PC-9 (cell line): ENCODE measurements at regions not wholly inside any gene's neighbourhood (a gene's known extent, or its start where the extent isn't known, plus 50 kb on each side); places are given as distances from the start of the nearest gene placed in this dataset.

Source experiments
- BruUV-seq: library from RNA; stranded (reverse); fragments of 400-500 nt; replicated peaks from 2 replicates; lab custom pipeline; 2021; lab: Mats Ljungman, UMichigan
- CTCF ChIA-PET: fragments of 300-600 bp; sonication (Branson Sonifier 250); formaldehyde crosslinking; loops from one replicate; lab custom pipeline; 2022; ENCODE audit warnings: antibody characterized with exemption; lab: Charles Lee
- POLR2A ChIA-PET: fragments of 300-600 bp; sonication (Branson Sonifier 250); formaldehyde crosslinking; loops from one replicate; lab custom pipeline; 2022; ENCODE audit warnings: antibody characterized with exemption; ENCODE audit not compliant: unreplicated experiment; lab: Charles Lee
- DNase-seq, 2 experiments: peaks; one replicate each; pipeline versions ENCODE4 v3.0.0 to v3.0.0-alpha.2; 2015 to 2022; ENCODE audit warnings: mixed read lengths in 1 of 2
- H2AFZ ChIP-seq: fragments of 200-600 bp; sonication (generic); 2 replicates; pipeline ENCODE4 v1.8.1; 2017; ENCODE audit warnings: antibody characterized with exemption
- H3F3A ChIP-seq: fragments of 200-600 bp; sonication (generic); 2 replicates; pipeline ENCODE4 v1.8.1; 2017; ENCODE audit warnings: antibody characterized with exemption, mild to moderate bottlenecking, low read depth; ENCODE audit not compliant: insufficient read depth
- H3K27ac ChIP-seq: fragments of 200-600 bp; sonication (generic); 2 replicates; pipeline ENCODE4 v1.6.1; 2016; ENCODE audit warnings: mixed run types
- H3K27me3 ChIP-seq: fragments of 200-600 bp; sonication (generic); 2 replicates; pipeline ENCODE4 v1.6.1; 2016; ENCODE audit warnings: low read depth, mixed run types; ENCODE audit not compliant: insufficient read depth
- H3K36me3 ChIP-seq: fragments of 200-600 bp; sonication (generic); 2 replicates; pipeline ENCODE4 v1.6.1; 2016; ENCODE audit warnings: low read depth, mixed run types
- H3K4me1 ChIP-seq: fragments of 200-600 bp; sonication (generic); replicated peaks from 2 replicates; pipeline ENCODE4 v1.6.1; 2016; ENCODE audit warnings: mixed run types; ENCODE audit not compliant: insufficient read depth
- H3K4me2 ChIP-seq: fragments of 200-600 bp; sonication (generic); 2 replicates; pipeline ENCODE4 v1.6.1; 2017; ENCODE audit warnings: mixed run types
- H3K4me3 ChIP-seq: fragments of 200-600 bp; sonication (generic); 2 replicates; pipeline ENCODE4 v1.6.1; 2016; ENCODE audit warnings: mixed run types
- H3K79me2 ChIP-seq: fragments of 200-600 bp; sonication (generic); 2 replicates; pipeline ENCODE4 v1.6.1; 2017; ENCODE audit warnings: low read depth, mixed run types
- H3K9me2 ChIP-seq: fragments of 200-600 bp; sonication (generic); 2 replicates; pipeline ENCODE4 v1.8.1; 2017; ENCODE audit warnings: mild to moderate bottlenecking; ENCODE audit not compliant: insufficient read depth
- H3K9me3 ChIP-seq: fragments of 200-600 bp; sonication (generic); 2 replicates; pipeline ENCODE4 v1.8.1; 2016; ENCODE audit warnings: low read depth; ENCODE audit not compliant: insufficient read depth
- H4K20me1 ChIP-seq: fragments of 200-600 bp; sonication (generic); 2 replicates; pipeline ENCODE4 v1.8.1; 2017; ENCODE audit not compliant: insufficient read depth
- EZH2 ChIP-seq: fragments of 200-600 bp; sonication (generic); IDR thresholded peaks from 2 replicates; pipeline ENCODE4 v1.8.0; 2017; ENCODE audit warnings: antibody characterized with exemption, low read depth
- intact Hi-C: fragments of 100-400 bp; cut with micrococcal nuclease; formaldehyde crosslinking; loops from one replicate; pipeline ENCODE4 v1.10.0; 2022; ENCODE audit not compliant: unreplicated experiment
- TF ChIP-seq, protein P1 (sequence below): fragments of 200-600 bp; sonication (generic); conservative IDR thresholded peaks from 2 replicates; pipeline ENCODE4 v1.6.1; 2017; ENCODE audit warnings: mixed run types, antibody characterized with exemption, mild to moderate bottlenecking, moderate library complexity

- TF ChIP-seq, protein P1, sequence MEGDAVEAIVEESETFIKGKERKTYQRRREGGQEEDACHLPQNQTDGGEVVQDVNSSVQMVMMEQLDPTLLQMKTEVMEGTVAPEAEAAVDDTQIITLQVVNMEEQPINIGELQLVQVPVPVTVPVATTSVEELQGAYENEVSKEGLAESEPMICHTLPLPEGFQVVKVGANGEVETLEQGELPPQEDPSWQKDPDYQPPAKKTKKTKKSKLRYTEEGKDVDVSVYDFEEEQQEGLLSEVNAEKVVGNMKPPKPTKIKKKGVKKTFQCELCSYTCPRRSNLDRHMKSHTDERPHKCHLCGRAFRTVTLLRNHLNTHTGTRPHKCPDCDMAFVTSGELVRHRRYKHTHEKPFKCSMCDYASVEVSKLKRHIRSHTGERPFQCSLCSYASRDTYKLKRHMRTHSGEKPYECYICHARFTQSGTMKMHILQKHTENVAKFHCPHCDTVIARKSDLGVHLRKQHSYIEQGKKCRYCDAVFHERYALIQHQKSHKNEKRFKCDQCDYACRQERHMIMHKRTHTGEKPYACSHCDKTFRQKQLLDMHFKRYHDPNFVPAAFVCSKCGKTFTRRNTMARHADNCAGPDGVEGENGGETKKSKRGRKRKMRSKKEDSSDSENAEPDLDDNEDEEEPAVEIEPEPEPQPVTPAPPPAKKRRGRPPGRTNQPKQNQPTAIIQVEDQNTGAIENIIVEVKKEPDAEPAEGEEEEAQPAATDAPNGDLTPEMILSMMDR = no peak
- no peak for TF ChIP-seq EZH2
- H3K9me3 ChIP-seq = no peaks in the 10 kb centered on the region
- H3K4me3 ChIP-seq = no peak overlapping the region
- ChIA-PET CTCF (no interaction called here), POLR2A (no interaction called here)
- no peaks in the 10 kb centered on the region for H3F3A ChIP-seq
- no peaks in the 10 kb centered on the region for H3K27me3 ChIP-seq
- intact Hi-C loops = no loop called here
- H3K4me2 ChIP-seq = no peak overlapping the region
- no peak overlapping the region for H3K27ac ChIP-seq
- no peaks in the 10 kb centered on the region for H3K36me3 ChIP-seq
- BruUV-seq = no TSS peak
- no peak overlapping the region for H2AFZ ChIP-seq
- no peaks in the 10 kb centered on the region for H3K79me2 ChIP-seq
- H3K9me2 ChIP-seq = no peaks in the 10 kb centered on the region
- H3K4me1 ChIP-seq = no peaks in the 10 kb centered on the region
- H4K20me1 ChIP-seq = no peaks in the 10 kb centered on the region
- DNase-seq = no peak
Observed at GRCh38 chr13:53121131-53121773, 92.6 kb downstream of the OLFM4 start.

DNA sequence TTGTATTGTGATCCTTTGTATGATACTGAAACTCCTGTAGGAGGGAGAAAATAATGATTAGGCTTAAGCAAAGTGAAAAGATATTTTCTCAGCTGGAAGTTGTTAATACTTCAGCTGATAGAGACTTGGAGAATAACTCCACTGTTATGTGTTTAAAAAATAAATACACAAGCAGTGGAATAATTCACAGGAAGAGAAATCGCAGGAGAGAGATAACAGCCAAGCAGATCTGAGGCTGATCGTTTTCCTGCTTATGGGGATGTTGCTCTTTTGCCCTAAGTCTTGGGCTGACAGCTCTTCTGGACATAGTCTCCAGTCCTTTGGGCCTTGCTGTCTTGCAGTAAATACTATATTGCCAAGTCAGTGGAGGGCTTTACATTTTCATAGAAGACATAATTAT is 93.3 kb downstream of the OLFM4 start:
- Histone ChIP-seq H3K79me2 (no peaks in the 10 kb centered on the region), H3K36me3 (no peaks in the 10 kb centered on the region), H3K4me2 (no peak overlapping the region), H3K27me3 (no peaks in the 10 kb centered on the region), H2AFZ (no peak overlapping the region), H3K27ac (no peak overlapping the region), H4K20me1 (no peaks in the 10 kb centered on the region), H3K4me1 (no peaks in the 10 kb centered on the region), H3K4me3 (no peak overlapping the region), H3F3A (no peaks in the 10 kb centered on the region), H3K9me2 (no peaks in the 10 kb centered on the region), H3K9me3 (no peaks in the 10 kb centered on the region)
- CTCF ChIA-PET = no interaction called here
- BruUV-seq = no TSS peak
- TF ChIP-seq, protein P1 = no peak
- TF ChIP-seq EZH2 = no peak
- no peak for DNase-seq
- intact Hi-C loops = no loop called here
- POLR2A ChIA-PET = no interaction called here

DNA sequence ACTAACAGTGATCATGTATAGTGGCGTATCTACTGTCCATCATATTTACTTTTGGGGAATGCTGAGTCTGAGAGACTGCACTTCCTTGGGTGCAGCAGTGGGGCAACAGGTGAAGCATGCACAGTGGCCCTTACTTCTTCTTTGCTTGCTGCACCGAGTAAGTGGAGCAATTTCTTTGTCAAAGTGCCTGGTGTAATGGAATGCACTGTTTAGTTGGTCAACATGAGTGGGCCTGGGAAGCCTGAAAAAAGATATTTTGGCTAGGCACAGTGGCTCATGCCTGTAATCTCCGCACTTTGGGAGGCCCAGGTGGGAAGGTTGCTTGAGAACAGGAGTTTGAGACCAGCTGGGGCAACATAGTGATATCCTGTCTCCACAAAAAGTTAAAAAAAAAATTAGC is 94.9 kb downstream of the OLFM4 start:
- TF ChIP-seq, protein P1 = no peak
- no peak for TF ChIP-seq EZH2
- no peak overlapping the region for H3K27ac ChIP-seq
- no peaks in the 10 kb centered on the region for H4K20me1 ChIP-seq
- no peaks in the 10 kb centered on the region for H3F3A ChIP-seq
- H3K27me3 ChIP-seq = no peaks in the 10 kb centered on the region
- no peaks in the 10 kb centered on the region for H3K9me3 ChIP-seq
- H2AFZ ChIP-seq = no peak overlapping the region
- CTCF ChIA-PET = no interaction called here
- no peak overlapping the region for H3K4me2 ChIP-seq
- no peaks in the 10 kb centered on the region for H3K36me3 ChIP-seq
- H3K9me2 ChIP-seq = no peaks in the 10 kb centered on the region
- no peak for DNase-seq
- intact Hi-C loops = no loop called here
- H3K79me2 ChIP-seq = no peaks in the 10 kb centered on the region
- H3K4me3 ChIP-seq = no peak overlapping the region
- H3K4me1 ChIP-seq = no peaks in the 10 kb centered on the region
- POLR2A ChIA-PET = no interaction called here
- no TSS peak for BruUV-seq
